ENCODE measurements at regions not wholly inside any gene's neighbourhood (a gene's known extent, or its start where the extent isn't known, plus 50 kb on each side); places are given as distances from the start of the nearest gene placed in this dataset.

GRCh38 chr3:174700736-174701135 lies 158.4 kb upstream of the NAALADL2 start:
- H3K27ac ChIP-seq (ENCODE audit: low read length) = no peak overlapping the region
- no peaks in the 10 kb centered on the region for H3K27me3 ChIP-seq (ENCODE audit: control insufficient read depth, insufficient read depth, low read length)
- H3K4me1 ChIP-seq (ENCODE audit: control insufficient read depth, insufficient read depth, low read length) = no peaks in the 10 kb centered on the region
- no peaks in the 10 kb centered on the region for H3K36me3 ChIP-seq (ENCODE audit: control insufficient read depth, insufficient read depth, low read length)
- H3K9me3 ChIP-seq (ENCODE audit: control insufficient read depth, insufficient read depth, low read length) = no peaks in the 10 kb centered on the region
- no peak overlapping the region for H3K4me3 ChIP-seq (ENCODE audit: low read length)
- DNase-seq (ENCODE audit: low read depth, low spot score) = no peak

GRCh38 chr3:174710612-174711011 lies 148.5 kb upstream of the NAALADL2 start:
- WGBS (ENCODE audit: insufficient coverage, insufficient read length) = no CpG with 5 or more reads among the region's 2 CpGs
- no peaks in the 10 kb centered on the region for H3K9me3 ChIP-seq (ENCODE audit: control insufficient read depth, insufficient read depth, low read length)
- no peak overlapping the region for H3K27ac ChIP-seq (ENCODE audit: low read length)
- no peak overlapping the region for H3K4me3 ChIP-seq (ENCODE audit: low read length)
- DNase-seq (ENCODE audit: low read depth, low spot score) = no peak
- no peaks in the 10 kb centered on the region for H3K4me1 ChIP-seq (ENCODE audit: control insufficient read depth, insufficient read depth, low read length)
- H3K27me3 ChIP-seq (ENCODE audit: control insufficient read depth, insufficient read depth, low read length) = no peaks in the 10 kb centered on the region
- H3K36me3 ChIP-seq (ENCODE audit: control insufficient read depth, insufficient read depth, low read length) = no peaks in the 10 kb centered on the region

- Histone ChIP-seq H3K27me3 (ENCODE audit: control insufficient read depth, insufficient read depth, low read length) (no peaks in the 10 kb centered on the region), H3K4me1 (ENCODE audit: control insufficient read depth, insufficient read depth, low read length) (no peaks in the 10 kb centered on the region), H3K9me3 (ENCODE audit: control insufficient read depth, insufficient read depth, low read length) (no peaks in the 10 kb centered on the region), H3K36me3 (ENCODE audit: control insufficient read depth, insufficient read depth, low read length) (no peaks in the 10 kb centered on the region), H3K4me3 (ENCODE audit: low read length) (no peak overlapping the region), H3K27ac (ENCODE audit: low read length) (no peak overlapping the region)
- DNase-seq (ENCODE audit: low read depth, low spot score) = no peak
Observed at GRCh38 chr3:174715386-174715785, 143.7 kb upstream of the NAALADL2 start.

- H3K9me3 ChIP-seq (ENCODE audit: control insufficient read depth, insufficient read depth, low read length) = no peaks in the 10 kb centered on the region
- H3K4me3 ChIP-seq (ENCODE audit: low read length) = no peak overlapping the region
- no peaks in the 10 kb centered on the region for H3K36me3 ChIP-seq (ENCODE audit: control insufficient read depth, insufficient read depth, low read length)
- no peaks in the 10 kb centered on the region for H3K27me3 ChIP-seq (ENCODE audit: control insufficient read depth, insufficient read depth, low read length)
- no peaks in the 10 kb centered on the region for H3K4me1 ChIP-seq (ENCODE audit: control insufficient read depth, insufficient read depth, low read length)
- no CpG with 5 or more reads among the region's 2 CpGs for WGBS (ENCODE audit: insufficient coverage, insufficient read length)
- DNase-seq (ENCODE audit: low read depth, low spot score) = no peak
- H3K27ac ChIP-seq (ENCODE audit: low read length) = no peak overlapping the region
Observed at GRCh38 chr3:174716956-174717505, 142.1 kb upstream of the NAALADL2 start.

GRCh38 chr3:174720717-174721116 lies 138.4 kb upstream of the NAALADL2 start:
- Histone ChIP-seq H3K4me1 (ENCODE audit: control insufficient read depth, insufficient read depth, low read length) (no peaks in the 10 kb centered on the region), H3K4me3 (ENCODE audit: low read length) (no peak overlapping the region), H3K36me3 (ENCODE audit: control insufficient read depth, insufficient read depth, low read length) (no peaks in the 10 kb centered on the region), H3K9me3 (ENCODE audit: control insufficient read depth, insufficient read depth, low read length) (no peaks in the 10 kb centered on the region), H3K27ac (ENCODE audit: low read length) (no peak overlapping the region), H3K27me3 (ENCODE audit: control insufficient read depth, insufficient read depth, low read length) (no peaks in the 10 kb centered on the region)
- WGBS (ENCODE audit: insufficient coverage, insufficient read length) = no CpG with 5 or more reads among the region's 5 CpGs
- no peak for DNase-seq (ENCODE audit: low read depth, low spot score)

- H3K27ac ChIP-seq (ENCODE audit: low read length) = no peak overlapping the region
- H3K9me3 ChIP-seq (ENCODE audit: control insufficient read depth, insufficient read depth, low read length) = no peaks in the 10 kb centered on the region
- WGBS (ENCODE audit: insufficient coverage, insufficient read length) = no CpG with 5 or more reads among the region's 3 CpGs
- H3K4me1 ChIP-seq (ENCODE audit: control insufficient read depth, insufficient read depth, low read length) = no peaks in the 10 kb centered on the region
- no peak for DNase-seq (ENCODE audit: low read depth, low spot score)
- H3K36me3 ChIP-seq (ENCODE audit: control insufficient read depth, insufficient read depth, low read length) = no peaks in the 10 kb centered on the region
- H3K27me3 ChIP-seq (ENCODE audit: control insufficient read depth, insufficient read depth, low read length) = no peaks in the 10 kb centered on the region
- no peak overlapping the region for H3K4me3 ChIP-seq (ENCODE audit: low read length)
Observed at GRCh38 chr3:174725303-174725702, 133.8 kb upstream of the NAALADL2 start.

- Histone ChIP-seq H3K36me3 (ENCODE audit: control insufficient read depth, insufficient read depth, low read length) (no peaks in the 10 kb centered on the region), H3K27ac (ENCODE audit: low read length) (no peak overlapping the region), H3K27me3 (ENCODE audit: control insufficient read depth, insufficient read depth, low read length) (no peaks in the 10 kb centered on the region), H3K4me3 (ENCODE audit: low read length) (no peak overlapping the region), H3K4me1 (ENCODE audit: control insufficient read depth, insufficient read depth, low read length) (no peaks in the 10 kb centered on the region), H3K9me3 (ENCODE audit: control insufficient read depth, insufficient read depth, low read length) (no peaks in the 10 kb centered on the region)
- no peak for DNase-seq (ENCODE audit: low read depth, low spot score)
- no CpG with 5 or more reads among the region's 3 CpGs for WGBS (ENCODE audit: insufficient coverage, insufficient read length)
Observed at GRCh38 chr3:174737966-174738365, 121.2 kb upstream of the NAALADL2 start.

GRCh38 chr3:174749143-174749542 lies 110.0 kb upstream of the NAALADL2 start:
- DNase-seq (ENCODE audit: low read depth, low spot score) = no peak

GRCh38 chr3:174755833-174756829 lies 103.0 kb upstream of the NAALADL2 start:
- Histone ChIP-seq H3K4me3 (ENCODE audit: low read length) (no peak overlapping the region), H3K9me3 (ENCODE audit: control insufficient read depth, insufficient read depth, low read length) (no peaks in the 10 kb centered on the region), H3K27me3 (ENCODE audit: control insufficient read depth, insufficient read depth, low read length) (no peaks in the 10 kb centered on the region), H3K36me3 (ENCODE audit: control insufficient read depth, insufficient read depth, low read length) (no peaks in the 10 kb centered on the region), H3K4me1 (ENCODE audit: control insufficient read depth, insufficient read depth, low read length) (no peaks in the 10 kb centered on the region), H3K27ac (ENCODE audit: low read length) (no peak overlapping the region)
- no CpG with 5 or more reads among the region's 6 CpGs for WGBS (ENCODE audit: insufficient coverage, insufficient read length)
- DNase-seq (ENCODE audit: low read depth, low spot score) = no peak

More at GRCh38 chr3:174749143-174749542, 110.0 kb upstream of the NAALADL2 start:
- Histone ChIP-seq H3K36me3 (ENCODE audit: control insufficient read depth, insufficient read depth, low read length) (no peaks in the 10 kb centered on the region), H3K9me3 (ENCODE audit: control insufficient read depth, insufficient read depth, low read length) (no peaks in the 10 kb centered on the region), H3K27ac (ENCODE audit: low read length) (no peak overlapping the region), H3K4me3 (ENCODE audit: low read length) (no peak overlapping the region), H3K27me3 (ENCODE audit: control insufficient read depth, insufficient read depth, low read length) (no peaks in the 10 kb centered on the region), H3K4me1 (ENCODE audit: control insufficient read depth, insufficient read depth, low read length) (no peaks in the 10 kb centered on the region)
- WGBS (ENCODE audit: insufficient coverage, insufficient read length) = no CpG with 5 or more reads among the region's 2 CpGs

- no peaks in the 10 kb centered on the region for H3K4me1 ChIP-seq (ENCODE audit: control insufficient read depth, insufficient read depth, low read length)
- no peak overlapping the region for H3K4me3 ChIP-seq (ENCODE audit: low read length)
- no peaks in the 10 kb centered on the region for H3K9me3 ChIP-seq (ENCODE audit: control insufficient read depth, insufficient read depth, low read length)
- no peak overlapping the region for H3K27ac ChIP-seq (ENCODE audit: low read length)
- no peaks in the 10 kb centered on the region for H3K36me3 ChIP-seq (ENCODE audit: control insufficient read depth, insufficient read depth, low read length)
- DNase-seq (ENCODE audit: low read depth, low spot score) = no peak
- no peaks in the 10 kb centered on the region for H3K27me3 ChIP-seq (ENCODE audit: control insufficient read depth, insufficient read depth, low read length)
Observed at GRCh38 chr3:174758943-174759342, 100.2 kb upstream of the NAALADL2 start.

GRCh38 chr3:174767406-174767805 lies 91.7 kb upstream of the NAALADL2 start:
- Histone ChIP-seq H3K27ac (ENCODE audit: low read length) (no peak overlapping the region), H3K27me3 (ENCODE audit: control insufficient read depth, insufficient read depth, low read length) (no peaks in the 10 kb centered on the region), H3K4me3 (ENCODE audit: low read length) (no peak overlapping the region), H3K9me3 (ENCODE audit: control insufficient read depth, insufficient read depth, low read length) (no peaks in the 10 kb centered on the region), H3K36me3 (ENCODE audit: control insufficient read depth, insufficient read depth, low read length) (no peaks in the 10 kb centered on the region), H3K4me1 (ENCODE audit: control insufficient read depth, insufficient read depth, low read length) (no peaks in the 10 kb centered on the region)
- WGBS (ENCODE audit: insufficient coverage, insufficient read length) = no CpG with 5 or more reads among the region's 5 CpGs
- DNase-seq (ENCODE audit: low read depth, low spot score) = no peak
